PC-3 (cell line): ENCODE measurements at regions not wholly inside any gene's neighbourhood (a gene's known extent, or its start where the extent isn't known, plus 50 kb on each side); places are given as distances from the start of the nearest gene placed in this dataset.

Experiments used
- CTCF ChIP-seq: fragments of 300-600 bp; sonication (generic); conservative IDR thresholded peaks from 2 replicates; pipeline ENCODE4 v1.5.1; 2017; ENCODE audit warnings: antibody characterized with exemption, low read depth, mild to moderate bottlenecking, low read length
- EZH2 ChIP-seq: fragments of 300-600 bp; sonication (generic); IDR thresholded peaks from one replicate; pipeline ENCODE4 v1.6.1; 2017; ENCODE audit warnings: antibody characterized with exemption, mild to moderate bottlenecking, low read length; ENCODE audit not compliant: unreplicated experiment
- EZH2phosphoT487 ChIP-seq: fragments of 300-600 bp; sonication (generic); IDR thresholded peaks from 2 replicates; pipeline ENCODE4 v1.6.1; 2018; ENCODE audit warnings: mild to moderate bottlenecking, antibody characterized with exemption, low read length, borderline replicate concordance

- TF ChIP-seq CTCF: no peak
- no peak for TF ChIP-seq EZH2
- no peak for TF ChIP-seq EZH2phosphoT487
Measured at GRCh38 chr4:8791609-8792008, 80.0 kb downstream of the HMX1 start.
